ENCODE measurements at regions not wholly inside any gene's neighbourhood (a gene's known extent, or its start where the extent isn't known, plus 50 kb on each side); places are given as distances from the start of the nearest gene placed in this dataset.

- H3K36me3 ChIP-seq, result no peaks in the 10 kb centered on the region
- H3K27me3 ChIP-seq, result peaks cover 0 to 5% (median 0%) of the 10 kb centered on the region in 4 donors
- H3K4me3 ChIP-seq, result no peak overlapping the region
- H3K4me1 ChIP-seq, result no peaks in the 10 kb centered on the region
- no peak for DNase-seq (ENCODE audit: extremely low spot score)
- no peak overlapping the region for H3K27ac ChIP-seq (replicated peaks in 1 of 4)
- TF ChIP-seq POLR2AphosphoS5 (IDR thresholded peaks at IDR 0.05) (no peak), EP300 (IDR thresholded peaks at IDR 0.05) (no peak), POLR2A (IDR thresholded peaks at IDR 0.05; ENCODE audit: low read depth) (no peak), CTCF (IDR thresholded peaks at IDR 0.05) (no peak)
- WGBS, result 91% methylated on average over 1 of the region's 1 CpG
- intact Hi-C loops (cut with DNase I), result no loop called here
- H3K9me3 ChIP-seq, result no peaks in the 10 kb centered on the region
Observed at GRCh38 chr13:31514932-31515331, 224.4 kb upstream of the RXFP2 start.

- Histone ChIP-seq H3K27ac (replicated peaks in 1 of 4) (no peak overlapping the region), H3K9me3 (no peaks in the 10 kb centered on the region), H3K27me3 (peaks cover 0 to 5% (median 0%) of the 10 kb centered on the region in 4 donors), H3K4me3 (no peak overlapping the region), H3K4me1 (no peaks in the 10 kb centered on the region), H3K36me3 (no peaks in the 10 kb centered on the region)
- WGBS, result 77% methylated on average over 1 of the region's 1 CpG
- intact Hi-C loops (cut with DNase I), result no loop called here
- DNase-seq (ENCODE audit: extremely low spot score), result no peak
- TF ChIP-seq POLR2AphosphoS5 (IDR thresholded peaks at IDR 0.05) (no peak), CTCF (IDR thresholded peaks at IDR 0.05) (no peak)
Observed at GRCh38 chr13:31515427-31515826, 223.9 kb upstream of the RXFP2 start.

- intact Hi-C loops (cut with DNase I), result no loop called here
- Histone ChIP-seq H3K36me3 (no peaks in the 10 kb centered on the region), H3K4me3 (no peak overlapping the region), H3K9me3 (no peaks in the 10 kb centered on the region), H3K4me1 (no peaks in the 10 kb centered on the region), H3K27ac (replicated peaks in 1 of 4) (no peak overlapping the region), H3K27me3 (no peaks in the 10 kb centered on the region)
- no peak for DNase-seq (ENCODE audit: extremely low spot score)
- TF ChIP-seq POLR2AphosphoS5 (IDR thresholded peaks at IDR 0.05) (no peak), CTCF (IDR thresholded peaks at IDR 0.05) (no peak), EP300 (IDR thresholded peaks at IDR 0.05) (no peak), POLR2A (IDR thresholded peaks at IDR 0.05; ENCODE audit: low read depth) (no peak)
- WGBS, result 95% methylated on average over 3 of the region's 3 CpGs
Observed at GRCh38 chr13:31517599-31517998, 221.7 kb upstream of the RXFP2 start.

- WGBS, result 62% methylated on average over 4 of the region's 4 CpGs
- TF ChIP-seq CTCF (IDR thresholded peaks at IDR 0.05) (no peak), POLR2A (IDR thresholded peaks at IDR 0.05; ENCODE audit: low read depth) (no peak), POLR2AphosphoS5 (IDR thresholded peaks at IDR 0.05) (no peak), EP300 (IDR thresholded peaks at IDR 0.05) (no peak)
- no peaks in the 10 kb centered on the region for H3K9me3 ChIP-seq
- no peak overlapping the region for H3K4me3 ChIP-seq
- DNase-seq (ENCODE audit: extremely low spot score), result no peak
- no peak overlapping the region for H3K27ac ChIP-seq (replicated peaks in 1 of 4)
- H3K36me3 ChIP-seq, result no peaks in the 10 kb centered on the region
- no peaks in the 10 kb centered on the region for H3K4me1 ChIP-seq
- intact Hi-C loops (cut with DNase I), result no loop called here
- no peaks in the 10 kb centered on the region for H3K27me3 ChIP-seq
Observed at GRCh38 chr13:31518645-31519044, 220.7 kb upstream of the RXFP2 start.

- Histone ChIP-seq H3K36me3 (no peaks in the 10 kb centered on the region), H3K9me3 (no peaks in the 10 kb centered on the region), H3K4me3 (no peak overlapping the region), H3K27me3 (no peaks in the 10 kb centered on the region), H3K4me1 (no peaks in the 10 kb centered on the region), H3K27ac (replicated peaks in 1 of 4) (no peak overlapping the region)
- TF ChIP-seq POLR2AphosphoS5 (IDR thresholded peaks at IDR 0.05) (no peak), POLR2A (IDR thresholded peaks at IDR 0.05; ENCODE audit: low read depth) (no peak), EP300 (IDR thresholded peaks at IDR 0.05) (no peak), CTCF (IDR thresholded peaks at IDR 0.05) (no peak)
- intact Hi-C loops (cut with DNase I), result no loop called here
- no peak for DNase-seq (ENCODE audit: extremely low spot score)
Observed at GRCh38 chr13:31521435-31521834, 217.9 kb upstream of the RXFP2 start.

All from esophagus muscularis mucosa (tissue), 4 donors.